ENCODE measurements at regions not wholly inside any gene's neighbourhood (a gene's known extent, or its start where the extent isn't known, plus 50 kb on each side); places are given as distances from the start of the nearest gene placed in this dataset.

DNA sequence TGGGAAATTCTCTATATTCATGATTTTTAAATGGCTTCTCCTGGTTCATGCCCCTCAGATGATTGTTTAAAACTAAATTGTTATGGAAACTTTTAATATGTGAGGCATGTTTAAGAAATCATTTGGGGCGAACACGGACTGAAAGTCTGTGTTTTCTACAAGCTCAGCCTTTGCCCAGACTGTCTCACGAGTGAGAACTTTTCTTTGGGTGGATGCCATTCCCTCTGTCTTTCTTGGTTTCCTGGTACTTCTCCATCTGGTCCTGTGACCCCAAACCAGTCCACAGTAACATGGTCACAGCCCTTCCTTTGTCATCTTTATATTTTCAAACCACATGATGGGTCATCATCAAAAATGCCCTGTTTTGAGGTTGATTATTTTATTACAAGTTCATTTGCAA lies 186.6 kb upstream of the GNPDA2 start:
- no peak for TF ChIP-seq CTCF (IDR thresholded peaks at IDR 0.05; ENCODE audit: insufficient read depth, low read length)
- TF ChIP-seq POLR2AphosphoS5 (IDR thresholded peaks at IDR 0.05; ENCODE audit: low read depth), result no peak
- TF ChIP-seq, protein P1, sequence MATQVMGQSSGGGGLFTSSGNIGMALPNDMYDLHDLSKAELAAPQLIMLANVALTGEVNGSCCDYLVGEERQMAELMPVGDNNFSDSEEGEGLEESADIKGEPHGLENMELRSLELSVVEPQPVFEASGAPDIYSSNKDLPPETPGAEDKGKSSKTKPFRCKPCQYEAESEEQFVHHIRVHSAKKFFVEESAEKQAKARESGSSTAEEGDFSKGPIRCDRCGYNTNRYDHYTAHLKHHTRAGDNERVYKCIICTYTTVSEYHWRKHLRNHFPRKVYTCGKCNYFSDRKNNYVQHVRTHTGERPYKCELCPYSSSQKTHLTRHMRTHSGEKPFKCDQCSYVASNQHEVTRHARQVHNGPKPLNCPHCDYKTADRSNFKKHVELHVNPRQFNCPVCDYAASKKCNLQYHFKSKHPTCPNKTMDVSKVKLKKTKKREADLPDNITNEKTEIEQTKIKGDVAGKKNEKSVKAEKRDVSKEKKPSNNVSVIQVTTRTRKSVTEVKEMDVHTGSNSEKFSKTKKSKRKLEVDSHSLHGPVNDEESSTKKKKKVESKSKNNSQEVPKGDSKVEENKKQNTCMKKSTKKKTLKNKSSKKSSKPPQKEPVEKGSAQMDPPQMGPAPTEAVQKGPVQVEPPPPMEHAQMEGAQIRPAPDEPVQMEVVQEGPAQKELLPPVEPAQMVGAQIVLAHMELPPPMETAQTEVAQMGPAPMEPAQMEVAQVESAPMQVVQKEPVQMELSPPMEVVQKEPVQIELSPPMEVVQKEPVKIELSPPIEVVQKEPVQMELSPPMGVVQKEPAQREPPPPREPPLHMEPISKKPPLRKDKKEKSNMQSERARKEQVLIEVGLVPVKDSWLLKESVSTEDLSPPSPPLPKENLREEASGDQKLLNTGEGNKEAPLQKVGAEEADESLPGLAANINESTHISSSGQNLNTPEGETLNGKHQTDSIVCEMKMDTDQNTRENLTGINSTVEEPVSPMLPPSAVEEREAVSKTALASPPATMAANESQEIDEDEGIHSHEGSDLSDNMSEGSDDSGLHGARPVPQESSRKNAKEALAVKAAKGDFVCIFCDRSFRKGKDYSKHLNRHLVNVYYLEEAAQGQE (IDR thresholded peaks at IDR 0.05; ENCODE audit: insufficient replicate concordance, low read depth), result no peak
- TF ChIP-seq GABPA (IDR thresholded peaks at IDR 0.05; ENCODE audit: low read depth), result no peak
- no peak for TF ChIP-seq SPI1 (IDR thresholded peaks at IDR 0.05; ENCODE audit: borderline replicate concordance, low read depth)
